HepG2 (cell line): ENCODE measurements at regions not wholly inside any gene's neighbourhood (a gene's known extent, or its start where the extent isn't known, plus 50 kb on each side); places are given as distances from the start of the nearest gene placed in this dataset.

ENCODE experiments used
- ATAC-seq: fragments of 200-7000 bp; cut with Tn5 transposase; 3 replicates; pipeline ENCODE4 v1.9.1; 2020; ENCODE audit warnings: mild to moderate bottlenecking, moderate library complexity
- BruUV-seq: library from RNA; stranded (reverse); fragments of 400-500 nt; replicated peaks from 2 replicates; lab custom pipeline; 2021; lab: Mats Ljungman, UMichigan
- CTCF ChIA-PET: fragments of 300-600 bp; formaldehyde crosslinking; extraction: SDS; loops from one replicate; lab custom pipeline; 2021; ENCODE audit warnings: low total read pairs, inconsistent platforms, low intra/inter-chr PET ratio; lab: Yijun Ruan, JAX
- POLR2A ChIA-PET: fragments of 350-600 bp; sonication (Branson Sonifier 250); formaldehyde crosslinking; loops from one replicate; lab custom pipeline; 2020; ENCODE audit warnings: antibody characterized with exemption, inconsistent platforms; lab: Yijun Ruan, JAX
- DNase-seq: peaks from one replicate; pipeline ENCODE4 v3.0.0-alpha.2; 2015; ENCODE audit warnings: low spot score
- FAIRE-seq: peaks from 3 replicates; lab custom pipeline; 2011; peaks lifted over from hg19 to GRCh38; lab: Jason Lieb, UNC
- H2AFZ ChIP-seq: one replicate; pipeline ENCODE4 v1.6.1; 2011; ENCODE audit warnings: low read length, inconsistent platforms
- H3K27ac ChIP-seq: fragments of 300-600 bp; 3 replicates; pipeline ENCODE4 v1.8.0; 2011; ENCODE audit warnings: mixed run types, mild to moderate bottlenecking, mixed read lengths, low read length, inconsistent platforms; ENCODE audit not compliant: insufficient read depth; ENCODE audit errors: extremely low read length
- H3K27me3 ChIP-seq, 2 experiments: fragments of 200-600 bp in 1 of 2; 2 replicates in 1 of 2; 3 replicates in 1 of 2; pipeline versions ENCODE4 v1.6.0 to v1.8.0; 2011; ENCODE audit warnings: low read length in 2 of 2, mild to moderate bottlenecking in 2 of 2, moderate library complexity in 2 of 2, inconsistent platforms in 1 of 2; ENCODE audit not compliant: insufficient read depth in 2 of 2, control insufficient read depth in 1 of 2
- H3K36me3 ChIP-seq, 2 experiments: fragments of 200-600 bp in 1 of 2; replicated peaks in 1 of 2; 2 replicates in 1 of 2; 3 replicates in 1 of 2; pipeline versions ENCODE4 v1.5.1 to v1.8.0; 2011; ENCODE audit warnings: low read length in 2 of 2, inconsistent platforms in 1 of 2; ENCODE audit not compliant: insufficient read depth in 2 of 2, control insufficient read depth in 1 of 2
- H3K4me1 ChIP-seq: 2 replicates; pipeline ENCODE4 v1.5.1; 2012; ENCODE audit warnings: low read length, inconsistent platforms; ENCODE audit not compliant: insufficient read depth
- H3K4me2 ChIP-seq: 2 replicates; pipeline ENCODE4 v1.6.0; 2011; ENCODE audit warnings: low read depth, low read length, inconsistent platforms
- H3K4me3 ChIP-seq, 3 experiments: fragments of 200-600 bp in 1 of 3; sonication (generic), shearing (Covaris generic) in 1 of 3; replicated peaks in 1 of 3; 2 replicates each; pipeline ENCODE4 v1.5.1; 2011 to 2016; ENCODE audit warnings: low read length in 3 of 3, inconsistent platforms in 2 of 3, low read depth in 2 of 3, mild to moderate bottlenecking in 2 of 3, control low read depth in 1 of 3, mixed read lengths in 1 of 3; ENCODE audit not compliant: insufficient read depth in 1 of 3
- H3K79me2 ChIP-seq: one replicate; pipeline ENCODE4 v1.6.1; 2011; ENCODE audit warnings: low read length, inconsistent platforms; ENCODE audit not compliant: insufficient read depth
- H3K9ac ChIP-seq: 2 replicates; pipeline ENCODE4 v1.6.0; 2011; ENCODE audit warnings: mild to moderate bottlenecking, low read depth, low read length, inconsistent platforms; ENCODE audit not compliant: insufficient read depth
- H3K9me3 ChIP-seq: 2 replicates; pipeline ENCODE4 v1.5.1; 2012; ENCODE audit warnings: mild to moderate bottlenecking, low read length
- H4K20me1 ChIP-seq: 2 replicates; pipeline ENCODE4 v1.6.0; 2011; ENCODE audit warnings: inconsistent platforms, mild to moderate bottlenecking, low read length, moderate library complexity; ENCODE audit not compliant: insufficient read depth
- CTCF ChIP-seq: sonication (generic); formaldehyde crosslinking; IDR thresholded peaks from 2 replicates; pipeline ENCODE4 v1.5.0; 2020; ENCODE audit warnings: mild to moderate bottlenecking, missing genetic modification reagents, moderate library complexity
- MLLT10 ChIP-seq: sonication (generic); formaldehyde crosslinking; IDR thresholded peaks from 2 replicates; pipeline ENCODE4 v1.4.0; 2020; ENCODE audit warnings: missing genetic modification reagents
- RAD51 ChIP-seq: fragments of 450-650 bp; IDR thresholded peaks from 2 replicates; pipeline ENCODE4 v1.6.1; 2016; ENCODE audit warnings: borderline replicate concordance
- SMC3 ChIP-seq: IDR thresholded peaks from 2 replicates; pipeline ENCODE4 v1.6.1; 2011; ENCODE audit warnings: low read length, improper control_type of control experiment
- STAG1 ChIP-seq: sonication (generic); formaldehyde crosslinking; IDR thresholded peaks from 2 replicates; pipeline ENCODE4 v1.4.0; 2020; ENCODE audit warnings: missing genetic modification reagents
- ZBTB8A ChIP-seq: sonication (generic); formaldehyde crosslinking; IDR thresholded peaks from 2 replicates; pipeline ENCODE4 v1.4.0; 2020; ENCODE audit warnings: mild to moderate bottlenecking, low read depth, missing genetic modification reagents, borderline replicate concordance
- ZNF749 ChIP-seq: sonication (generic); formaldehyde crosslinking; IDR thresholded peaks from 2 replicates; pipeline ENCODE4 v1.8.0; 2022; ENCODE audit warnings: mild to moderate bottlenecking, missing genetic modification reagents, moderate library complexity, borderline replicate concordance
- WGBS: methylation state at CpG from one replicate; pipeline ENCODE4 v1.1.6; 2017; ENCODE audit warnings: low lambda C conversion rate; 5-methylcytosine and 5-hydroxymethylcytosine counted together
- in situ Hi-C: cut with HindIII; loops from 2 replicates; pipeline ENCODE4 v1.10.0; 2017; ENCODE audit warnings: low pct_unique_long_range_greater_than_20kb; ENCODE audit not compliant: extremely low pct_ligation_motif_present
- intact Hi-C: fragments of 100-400 bp; cut with micrococcal nuclease; formaldehyde crosslinking; loops from one replicate; pipeline ENCODE4 v1.10.0; 2022; ENCODE audit not compliant: unreplicated experiment

- Histone ChIP-seq H2AFZ (no peak overlapping the region), H3K27me3 (no peaks in the 10 kb centered on the region), H4K20me1 (no peaks in the 10 kb centered on the region), H3K4me1 (no peaks in the 10 kb centered on the region), H3K9me3 (no peaks in the 10 kb centered on the region), H3K36me3 (no peaks in the 10 kb centered on the region), H3K79me2 (no peaks in the 10 kb centered on the region), H3K4me2 (no peak overlapping the region), H3K9ac (no peak overlapping the region), H3K4me3 (no peak overlapping the region), H3K27ac (no peak overlapping the region)
- ATAC-seq (no peak), FAIRE-seq (no peak), DNase-seq (no peak)
- WGBS, result 19% methylated on average over 3 of the region's 4 CpGs
- ChIA-PET POLR2A (no interaction called here), CTCF (no interaction called here)
- TF ChIP-seq RAD51, result peak; percentile 57; the same call in 1 of the 2 replicates
- TF ChIP-seq ZBTB8A (CRISPR knock-in tag), result no peak
- intact Hi-C loops, result no loop called here
- BruUV-seq, result no TSS peak
- in situ Hi-C loops, result no loop called here
Measured at GRCh38 chrX:147468600-147468999, 443.1 kb upstream of the FMR1 start.

- FAIRE-seq (no peak), DNase-seq (peak; percentile 4), ATAC-seq (peak; percentile 59; the same call in 2 of the 3 replicates)
- in situ Hi-C loops (no loop called here), intact Hi-C loops (loop anchor here (5.0 kb wide), 1 partner anchor 76 kb away; no protein-coding TSS in a partner anchor)
- no peak overlapping the region for H3K27ac ChIP-seq
- ChIA-PET POLR2A (no interaction called here), CTCF (interaction anchor here (0.8 kb wide), 1 partner anchor 328 kb away, joined by 3 read pairs; no protein-coding TSS in a partner anchor)
- 2% methylated on average over 7 of the region's 7 CpGs for WGBS
- no peaks in the 10 kb centered on the region for H3K4me1 ChIP-seq
- H2AFZ ChIP-seq, result no peak overlapping the region
- no peaks in the 10 kb centered on the region for H3K27me3 ChIP-seq
- no TSS peak for BruUV-seq
- H3K79me2 ChIP-seq, result no peaks in the 10 kb centered on the region
- H3K36me3 ChIP-seq, result no peaks in the 10 kb centered on the region
- H3K9me3 ChIP-seq, result no peaks in the 10 kb centered on the region
- no peak overlapping the region for H3K9ac ChIP-seq
- TF ChIP-seq MLLT10 (CRISPR knock-in tag), result no peak
- TF ChIP-seq STAG1, result 0 out of 2 replicates have a peak, but pooled peaks have one; percentile 23
- TF ChIP-seq CTCF (CRISPR knock-in tag), result peak; percentile 51
- no peak for TF ChIP-seq ZNF749 (CRISPR knock-in tag)
- peak; percentile 20; the same call in 1 of the 2 replicates for TF ChIP-seq SMC3
- H3K4me2 ChIP-seq, result no peak overlapping the region
- H4K20me1 ChIP-seq, result no peaks in the 10 kb centered on the region
- no peak overlapping the region for H3K4me3 ChIP-seq
Measured at GRCh38 chrX:147476008-147476407, 435.7 kb upstream of the FMR1 start.
